ENCODE measurements at regions not wholly inside any gene's neighbourhood (a gene's known extent, or its start where the extent isn't known, plus 50 kb on each side); places are given as distances from the start of the nearest gene placed in this dataset.

- Histone ChIP-seq H3K9me3 (no peaks in the 10 kb centered on the region), H3K27me3 (no peaks in the 10 kb centered on the region), H3K36me3 (no peaks in the 10 kb centered on the region), H3K4me1 (no peaks in the 10 kb centered on the region), H3K27ac (no peak overlapping the region), H3K4me3 (no peak overlapping the region)
- intact Hi-C loops (cut with DNase I; ENCODE audit: low total_unique reads): no loop called here
- no peak for TF ChIP-seq CTCF (IDR thresholded peaks at IDR 0.05)
- TF ChIP-seq POLR2AphosphoS5 (IDR thresholded peaks at IDR 0.05): no peak
- no peak for DNase-seq (ENCODE audit: low spot score in 2 of 2)
Observed at GRCh38 chr5:159639590-159639989, 276.7 kb upstream of the ADRA1B start.

GRCh38 chr5:159640446-159640845, 275.8 kb upstream of the ADRA1B start:
- TF ChIP-seq POLR2AphosphoS5 (IDR thresholded peaks at IDR 0.05): no peak
- TF ChIP-seq CTCF (IDR thresholded peaks at IDR 0.05): no peak
- no peak for TF ChIP-seq POLR2A (IDR thresholded peaks at IDR 0.05)
- no peaks in the 10 kb centered on the region for H3K4me1 ChIP-seq
- H3K27ac ChIP-seq: no peak overlapping the region
- no peaks in the 10 kb centered on the region for H3K27me3 ChIP-seq
- no peak overlapping the region for H3K4me3 ChIP-seq
- no peak for DNase-seq (ENCODE audit: low spot score in 2 of 2)
- intact Hi-C loops (cut with DNase I; ENCODE audit: low total_unique reads): no loop called here
- no peaks in the 10 kb centered on the region for H3K9me3 ChIP-seq
- H3K36me3 ChIP-seq: no peaks in the 10 kb centered on the region

- H3K27ac ChIP-seq: no peak overlapping the region
- H3K9me3 ChIP-seq: no peaks in the 10 kb centered on the region
- intact Hi-C loops (cut with DNase I; ENCODE audit: low total_unique reads): no loop called here
- no peak for DNase-seq (ENCODE audit: low spot score in 2 of 2)
- no peak overlapping the region for H3K4me3 ChIP-seq
- no peaks in the 10 kb centered on the region for H3K36me3 ChIP-seq
- H3K27me3 ChIP-seq: no peaks in the 10 kb centered on the region
- TF ChIP-seq POLR2AphosphoS5 (IDR thresholded peaks at IDR 0.05): no peak
- no peak for TF ChIP-seq CTCF (IDR thresholded peaks at IDR 0.05)
- H3K4me1 ChIP-seq: no peaks in the 10 kb centered on the region
Observed at GRCh38 chr5:159640921-159641320, 275.4 kb upstream of the ADRA1B start.

GRCh38 chr5:159641371-159642039, 274.8 kb upstream of the ADRA1B start:
- TF ChIP-seq POLR2A (IDR thresholded peaks at IDR 0.05): no peak
- TF ChIP-seq CTCF (IDR thresholded peaks at IDR 0.05): no peak
- TF ChIP-seq POLR2AphosphoS5 (IDR thresholded peaks at IDR 0.05): no peak
- DNase-seq (ENCODE audit: low spot score in 2 of 2): no peak
- intact Hi-C loops (cut with DNase I; ENCODE audit: low total_unique reads): no loop called here

GRCh38 chr5:159642379-159642778, 273.9 kb upstream of the ADRA1B start:
- Histone ChIP-seq H3K27ac (no peak overlapping the region), H3K4me1 (no peaks in the 10 kb centered on the region), H3K9me3 (no peaks in the 10 kb centered on the region), H3K4me3 (no peak overlapping the region), H3K27me3 (no peaks in the 10 kb centered on the region), H3K36me3 (no peaks in the 10 kb centered on the region)
- no peak for TF ChIP-seq CTCF (IDR thresholded peaks at IDR 0.05)
- TF ChIP-seq POLR2A (IDR thresholded peaks at IDR 0.05): no peak
- TF ChIP-seq POLR2AphosphoS5 (IDR thresholded peaks at IDR 0.05): no peak
- intact Hi-C loops (cut with DNase I; ENCODE audit: low total_unique reads): no loop called here
- no peak for DNase-seq (ENCODE audit: low spot score in 2 of 2)

More at GRCh38 chr5:159641371-159642039, 274.8 kb upstream of the ADRA1B start:
- Histone ChIP-seq H3K4me3 (no peak overlapping the region), H3K27ac (no peak overlapping the region), H3K27me3 (no peaks in the 10 kb centered on the region), H3K36me3 (no peaks in the 10 kb centered on the region), H3K9me3 (no peaks in the 10 kb centered on the region), H3K4me1 (no peaks in the 10 kb centered on the region)

Data from breast epithelium (tissue), 4 donors.